GM23248 (cell line): ENCODE measurements at regions not wholly inside any gene's neighbourhood (a gene's known extent, or its start where the extent isn't known, plus 50 kb on each side); places are given as distances from the start of the nearest gene placed in this dataset.

Experiments used
- EZH2 ChIP-seq: fragments of 200-600 bp; sonication (generic); IDR thresholded peaks from 2 replicates; pipeline ENCODE4 v1.6.1; 2018; ENCODE audit warnings: antibody characterized with exemption, mild to moderate bottlenecking; ENCODE audit not compliant: insufficient read depth, poor library complexity, severe bottlenecking
- EZH2phosphoT487 ChIP-seq: fragments of 200-600 bp; sonication (generic); IDR thresholded peaks from 2 replicates; pipeline ENCODE4 v1.6.1; 2018; ENCODE audit warnings: antibody characterized with exemption, moderate library complexity, mild to moderate bottlenecking, low read depth; ENCODE audit not compliant: insufficient read depth

DNA sequence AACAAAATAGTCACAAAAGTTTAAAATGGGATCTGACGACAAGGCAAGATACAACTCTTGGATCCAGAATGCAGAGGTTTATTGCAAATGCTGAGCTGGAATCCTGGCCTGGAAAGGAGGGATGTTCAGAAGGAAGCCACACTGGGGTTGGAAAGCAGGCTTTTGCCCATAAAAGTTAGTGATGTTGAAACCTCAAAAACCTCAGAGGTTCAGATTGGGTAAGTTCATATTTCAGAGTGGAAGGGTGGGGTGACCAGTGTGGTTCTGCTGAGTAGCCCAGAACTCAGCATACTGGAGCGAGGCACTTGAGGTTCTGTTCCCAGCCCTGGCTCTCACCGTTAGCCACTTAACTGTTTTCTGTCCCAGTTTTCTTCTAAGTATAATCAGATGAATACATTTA lies 114.0 kb upstream of the OSTN start:
- TF ChIP-seq EZH2 (no peak), EZH2phosphoT487 (no peak)
